ENCODE measurements at regions not wholly inside any gene's neighbourhood (a gene's known extent, or its start where the extent isn't known, plus 50 kb on each side); places are given as distances from the start of the nearest gene placed in this dataset.

GRCh38 chr9:91102269-91102668 lies 259.4 kb downstream of the AUH start:
- TF ChIP-seq CTCF (IDR thresholded peaks at IDR 0.05) (no peak), POLR2A (IDR thresholded peaks at IDR 0.05) (no peak)
